Activated T-helper 1 cell treated with anti-CD3 and anti-CD28 coated beads, Interleukin-12 subunit alpha, Interleukin-12 subunit beta, Interleukin-2, Interleukin-4 antibody, amounts not matched to agents 30 ng/mL and 10 ng/mL and 1 ng/mL, durations not matched to agents 14 hours and 24 hours and 36 hours (primary cell): ENCODE measurements at regions not wholly inside any gene's neighbourhood (a gene's known extent, or its start where the extent isn't known, plus 50 kb on each side); places are given as distances from the start of the nearest gene placed in this dataset.
"Not testable (repeated sequence)": the region's sequence is repeated elsewhere in the genome, so short reads cannot be mapped to it uniquely, and the experiment has no call there.

ENCODE experiments used
- DNase-seq: peaks from one replicate; pipeline ENCODE4 v3.0.0; 2021; ENCODE audit warnings: low spot score
- H3K27ac Mint-ChIP-seq: one replicate; pipeline ENCODE4 v1.8.0; 2021; ENCODE audit warnings: mild to moderate bottlenecking, mixed read lengths
- H3K27me3 Mint-ChIP-seq: one replicate; pipeline ENCODE4 v1.8.0; 2022; ENCODE audit warnings: mild to moderate bottlenecking, moderate library complexity, mixed read lengths; ENCODE audit not compliant: insufficient read depth
- H3K36me3 Mint-ChIP-seq: one replicate; pipeline ENCODE4 v1.8.0; 2021; ENCODE audit warnings: low read depth, mixed read lengths
- H3K4me1 Mint-ChIP-seq: one replicate; pipeline ENCODE4 v1.8.0; 2021; ENCODE audit warnings: low read depth, mixed read lengths
- H3K4me3 Mint-ChIP-seq: one replicate; pipeline ENCODE4 v1.8.0; 2021; ENCODE audit warnings: mild to moderate bottlenecking, moderate library complexity, mixed read lengths
- H3K9me3 Mint-ChIP-seq: one replicate; pipeline ENCODE4 v1.8.0; 2021; ENCODE audit warnings: mixed read lengths
- intact Hi-C: fragments of 100-400 bp; cut with micrococcal nuclease; formaldehyde crosslinking; loops from one replicate; pipeline ENCODE4 v1.15.1; 2024

GRCh38 chr4:31741326-31741725 is 1021.2 kb downstream of the PCDH7 start:
- intact Hi-C loops = no loop called here
- H3K27ac Mint-ChIP-seq = no peak overlapping the region
- peaks cover 13% of the 10 kb centered on the region for H3K9me3 Mint-ChIP-seq

GRCh38 chr4:31748382-31748781 is 1028.2 kb downstream of the PCDH7 start:
- peaks cover 19% of the 10 kb centered on the region for H3K9me3 Mint-ChIP-seq
- no peaks in the 10 kb centered on the region for H3K4me1 Mint-ChIP-seq
- no peaks in the 10 kb centered on the region for H3K27me3 Mint-ChIP-seq
- H3K27ac Mint-ChIP-seq = no peak overlapping the region
- DNase-seq = no peak
- no peak overlapping the region for H3K4me3 Mint-ChIP-seq
- H3K36me3 Mint-ChIP-seq = no peaks in the 10 kb centered on the region
- intact Hi-C loops = no loop called here

More at GRCh38 chr4:31741326-31741725, 1021.2 kb downstream of the PCDH7 start:
- no peak overlapping the region for H3K4me3 Mint-ChIP-seq
- H3K27me3 Mint-ChIP-seq = no peaks in the 10 kb centered on the region
- no peaks in the 10 kb centered on the region for H3K36me3 Mint-ChIP-seq
- no peak for DNase-seq
- H3K4me1 Mint-ChIP-seq = no peaks in the 10 kb centered on the region

- H3K36me3 Mint-ChIP-seq, intact Hi-C loops, H3K27ac Mint-ChIP-seq, H3K4me3 Mint-ChIP-seq, H3K27me3 Mint-ChIP-seq, DNase-seq, H3K4me1 Mint-ChIP-seq: not testable (repeated sequence)
- H3K9me3 Mint-ChIP-seq = peaks cover 22% of the 10 kb centered on the region
Measured at GRCh38 chr4:31750581-31750980, 1030.4 kb downstream of the PCDH7 start.

- DNase-seq = no peak
- Mint-ChIP-seq H3K27ac (no peak overlapping the region), H3K36me3 (no peaks in the 10 kb centered on the region), H3K4me1 (no peaks in the 10 kb centered on the region), H3K4me3 (no peak overlapping the region), H3K9me3 (peaks cover 32% of the 10 kb centered on the region), H3K27me3 (no peaks in the 10 kb centered on the region)
- intact Hi-C loops = no loop called here
Measured at GRCh38 chr4:31755751-31756150, 1035.6 kb downstream of the PCDH7 start.

- Mint-ChIP-seq H3K27me3 (no peaks in the 10 kb centered on the region), H3K27ac (no peak overlapping the region), H3K9me3 (peaks cover 21% of the 10 kb centered on the region), H3K36me3 (no peaks in the 10 kb centered on the region), H3K4me3 (no peak overlapping the region), H3K4me1 (no peaks in the 10 kb centered on the region)
- no peak for DNase-seq
- intact Hi-C loops = no loop called here
Measured at GRCh38 chr4:31768756-31769155, 1048.6 kb downstream of the PCDH7 start.

- H3K9me3 Mint-ChIP-seq = peaks cover 10% of the 10 kb centered on the region
- no peaks in the 10 kb centered on the region for H3K4me1 Mint-ChIP-seq
Measured at GRCh38 chr4:31783311-31783710, 1063.1 kb downstream of the PCDH7 start.

GRCh38 chr4:31784558-31784957 is 1064.4 kb downstream of the PCDH7 start:
- intact Hi-C loops = no loop called here
- no peaks in the 10 kb centered on the region for H3K36me3 Mint-ChIP-seq
- no peaks in the 10 kb centered on the region for H3K27me3 Mint-ChIP-seq
- no peak for DNase-seq
- peaks cover 16% of the 10 kb centered on the region for H3K9me3 Mint-ChIP-seq
- no peak overlapping the region for H3K4me3 Mint-ChIP-seq
- no peaks in the 10 kb centered on the region for H3K4me1 Mint-ChIP-seq
- H3K27ac Mint-ChIP-seq = no peak overlapping the region

More at GRCh38 chr4:31783311-31783710, 1063.1 kb downstream of the PCDH7 start:
- no peak for DNase-seq
- intact Hi-C loops = no loop called here
- H3K36me3 Mint-ChIP-seq = no peaks in the 10 kb centered on the region
- H3K4me3 Mint-ChIP-seq = no peak overlapping the region
- H3K27ac Mint-ChIP-seq = no peak overlapping the region
- H3K27me3 Mint-ChIP-seq = no peaks in the 10 kb centered on the region

GRCh38 chr4:31787701-31788100 is 1067.5 kb downstream of the PCDH7 start:
- H3K4me3 Mint-ChIP-seq = no peak overlapping the region
- H3K9me3 Mint-ChIP-seq = peaks cover 14% of the 10 kb centered on the region
- no peaks in the 10 kb centered on the region for H3K27me3 Mint-ChIP-seq
- intact Hi-C loops = no loop called here
- no peak for DNase-seq
- no peaks in the 10 kb centered on the region for H3K36me3 Mint-ChIP-seq
- H3K4me1 Mint-ChIP-seq = no peaks in the 10 kb centered on the region
- H3K27ac Mint-ChIP-seq = no peak overlapping the region

- Mint-ChIP-seq H3K27ac (no peak overlapping the region), H3K36me3 (no peaks in the 10 kb centered on the region), H3K4me1 (no peaks in the 10 kb centered on the region), H3K9me3 (peaks cover 12% of the 10 kb centered on the region), H3K4me3 (no peak overlapping the region), H3K27me3 (no peaks in the 10 kb centered on the region)
- DNase-seq = no peak
- intact Hi-C loops = no loop called here
Measured at GRCh38 chr4:31788676-31789075, 1068.5 kb downstream of the PCDH7 start.

GRCh38 chr4:31791666-31792065 is 1071.5 kb downstream of the PCDH7 start:
- Mint-ChIP-seq H3K4me1 (no peaks in the 10 kb centered on the region), H3K27ac (no peak overlapping the region)

GRCh38 chr4:31793907-31794306 is 1073.7 kb downstream of the PCDH7 start:
- intact Hi-C loops = no loop called here
- Mint-ChIP-seq H3K4me3 (no peak overlapping the region), H3K27me3 (no peaks in the 10 kb centered on the region), H3K4me1 (no peaks in the 10 kb centered on the region), H3K27ac (no peak overlapping the region), H3K36me3 (no peaks in the 10 kb centered on the region), H3K9me3 (peaks cover 4% of the 10 kb centered on the region)
- DNase-seq = no peak

More at GRCh38 chr4:31791666-31792065, 1071.5 kb downstream of the PCDH7 start:
- H3K36me3 Mint-ChIP-seq = no peaks in the 10 kb centered on the region
- H3K27me3 Mint-ChIP-seq = no peaks in the 10 kb centered on the region
- DNase-seq = no peak
- H3K9me3 Mint-ChIP-seq = peaks cover 12% of the 10 kb centered on the region
- intact Hi-C loops = no loop called here
- H3K4me3 Mint-ChIP-seq = no peak overlapping the region

GRCh38 chr4:31797052-31797451 is 1076.9 kb downstream of the PCDH7 start:
- H3K27me3 Mint-ChIP-seq, H3K4me1 Mint-ChIP-seq, H3K36me3 Mint-ChIP-seq, DNase-seq, H3K4me3 Mint-ChIP-seq, intact Hi-C loops, H3K27ac Mint-ChIP-seq: not testable (repeated sequence)
- peaks cover 20% of the 10 kb centered on the region for H3K9me3 Mint-ChIP-seq

GRCh38 chr4:31803526-31804195 is 1083.5 kb downstream of the PCDH7 start:
- DNase-seq = no peak
- H3K9me3 Mint-ChIP-seq = peaks cover 21% of the 10 kb centered on the region
- H3K4me3 Mint-ChIP-seq = no peak overlapping the region
- H3K27me3 Mint-ChIP-seq = no peaks in the 10 kb centered on the region
- H3K36me3 Mint-ChIP-seq = no peaks in the 10 kb centered on the region
- intact Hi-C loops = no loop called here
- no peak overlapping the region for H3K27ac Mint-ChIP-seq
- H3K4me1 Mint-ChIP-seq = no peaks in the 10 kb centered on the region

GRCh38 chr4:31807036-31807435 is 1086.9 kb downstream of the PCDH7 start:
- Mint-ChIP-seq H3K36me3 (no peaks in the 10 kb centered on the region), H3K4me1 (no peaks in the 10 kb centered on the region)
- intact Hi-C loops = no loop called here

More at GRCh38 chr4:31807036-31807435, 1086.9 kb downstream of the PCDH7 start:
- no peak for DNase-seq
- Mint-ChIP-seq H3K4me3 (no peak overlapping the region), H3K27me3 (no peaks in the 10 kb centered on the region), H3K27ac (no peak overlapping the region), H3K9me3 (peaks cover 4% of the 10 kb centered on the region)
